ENCODE measurements at regions not wholly inside any gene's neighbourhood (a gene's known extent, or its start where the extent isn't known, plus 50 kb on each side); places are given as distances from the start of the nearest gene placed in this dataset.

- Mint-ChIP-seq H3K9me3 (peaks cover 11% of the 10 kb centered on the region), H3K27me3 (peaks cover 17% of the 10 kb centered on the region), H3K4me1 (no peaks in the 10 kb centered on the region), H3K36me3 (no peaks in the 10 kb centered on the region), H3K27ac (no peak overlapping the region), H3K4me3 (no peak overlapping the region)
- CTCF ChIA-PET, result interaction anchor here (1.2 kb wide), 1 partner anchor 10 kb away, joined by 3 read pairs; no protein-coding TSS in a partner anchor
- DNase-seq, result peak; percentile 12
These were observed 173.2 kb downstream of the VEGFA start for GRCh38 chr6:43943099-43943766.

DNA sequence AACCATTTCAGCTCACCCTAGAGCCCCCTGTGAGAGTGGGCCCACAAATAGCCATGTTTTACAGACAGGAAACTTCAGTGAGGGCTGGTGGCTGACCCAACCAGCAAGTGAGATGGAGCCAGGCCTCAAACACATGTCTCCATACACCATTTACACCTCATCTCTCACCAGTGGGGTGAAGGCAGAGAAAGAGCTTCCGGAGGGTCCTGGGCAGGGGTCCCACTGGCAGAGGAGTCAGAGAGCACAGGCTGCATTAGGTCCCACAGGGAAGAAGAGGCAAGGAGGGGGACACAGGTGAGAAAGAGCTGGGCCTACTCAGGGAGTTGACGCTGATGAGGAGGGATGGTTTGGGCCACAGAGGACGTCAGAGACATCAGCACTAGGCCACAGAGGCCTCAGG is 172.6 kb downstream of the VEGFA start:
- Mint-ChIP-seq H3K4me1 (no peaks in the 10 kb centered on the region), H3K9me3 (peaks cover 11% of the 10 kb centered on the region), H3K4me3 (no peak overlapping the region), H3K27me3 (peaks cover 18% of the 10 kb centered on the region), H3K36me3 (no peaks in the 10 kb centered on the region), H3K27ac (no peak overlapping the region)
- DNase-seq, result peak; percentile 8
- CTCF ChIA-PET, result no interaction called here

GRCh38 chr6:43942011-43942442 is 172.0 kb downstream of the VEGFA start:
- CTCF ChIA-PET, result no interaction called here
- DNase-seq, result no peak
- Mint-ChIP-seq H3K9me3 (peaks cover 11% of the 10 kb centered on the region), H3K27ac (no peak overlapping the region), H3K36me3 (no peaks in the 10 kb centered on the region), H3K4me3 (no peak overlapping the region), H3K4me1 (no peaks in the 10 kb centered on the region), H3K27me3 (peaks cover 18% of the 10 kb centered on the region)

- no peak overlapping the region for H3K27ac Mint-ChIP-seq
- H3K36me3 Mint-ChIP-seq, result no peaks in the 10 kb centered on the region
- peaks cover 23% of the 10 kb centered on the region for H3K27me3 Mint-ChIP-seq
- no peaks in the 10 kb centered on the region for H3K4me1 Mint-ChIP-seq
- no peak overlapping the region for H3K4me3 Mint-ChIP-seq
- DNase-seq, result no peak
- CTCF ChIA-PET, result no interaction called here
- H3K9me3 Mint-ChIP-seq, result peaks cover 6% of the 10 kb centered on the region
These were observed 171.2 kb downstream of the VEGFA start for GRCh38 chr6:43941174-43941573.

DNA sequence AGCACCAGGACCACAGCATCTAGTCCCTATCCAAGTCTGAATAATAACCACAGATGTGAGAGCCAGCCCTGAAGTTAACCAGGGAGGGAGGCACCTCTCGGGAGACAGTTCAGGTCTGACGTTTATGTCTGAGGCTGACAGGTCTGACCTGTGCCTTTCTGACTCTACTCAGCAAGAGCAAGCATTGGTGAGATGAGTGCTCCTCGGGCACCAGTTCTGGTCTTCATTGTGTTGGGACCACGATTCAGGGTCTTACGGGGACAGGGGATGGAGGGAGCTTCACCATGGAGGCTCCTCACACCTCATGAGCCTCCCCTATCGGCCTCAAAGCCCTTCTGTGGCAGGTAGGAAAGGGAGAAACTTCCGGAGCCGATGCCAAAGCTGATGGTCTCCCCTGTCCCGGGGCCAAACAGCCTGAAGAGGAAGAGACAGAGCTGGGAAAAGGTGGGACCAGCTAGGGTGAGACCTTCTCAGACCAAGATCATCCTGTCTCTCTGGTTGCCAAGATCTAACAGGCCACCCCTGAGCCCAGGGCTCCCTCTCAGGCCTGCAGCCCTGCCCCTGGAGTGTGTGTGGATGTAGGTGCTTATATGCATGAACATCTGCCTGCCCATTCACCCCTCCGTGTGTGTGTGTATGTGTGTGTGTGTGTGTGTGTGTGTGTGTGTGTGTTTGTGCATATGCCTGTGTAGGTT is 170.5 kb downstream of the VEGFA start:
- Mint-ChIP-seq H3K9me3 (peaks cover 6% of the 10 kb centered on the region), H3K27ac (no peak overlapping the region), H3K4me1 (no peaks in the 10 kb centered on the region), H3K27me3 (peaks cover 22% of the 10 kb centered on the region), H3K4me3 (no peak overlapping the region), H3K36me3 (no peaks in the 10 kb centered on the region)
- DNase-seq, result no peak
- CTCF ChIA-PET, result interaction anchor here (0.9 to 1.0 kb wide), 2 partner anchors 122 to 166 kb away, joined by 3 read pairs; no protein-coding TSS in a partner anchor

DNA sequence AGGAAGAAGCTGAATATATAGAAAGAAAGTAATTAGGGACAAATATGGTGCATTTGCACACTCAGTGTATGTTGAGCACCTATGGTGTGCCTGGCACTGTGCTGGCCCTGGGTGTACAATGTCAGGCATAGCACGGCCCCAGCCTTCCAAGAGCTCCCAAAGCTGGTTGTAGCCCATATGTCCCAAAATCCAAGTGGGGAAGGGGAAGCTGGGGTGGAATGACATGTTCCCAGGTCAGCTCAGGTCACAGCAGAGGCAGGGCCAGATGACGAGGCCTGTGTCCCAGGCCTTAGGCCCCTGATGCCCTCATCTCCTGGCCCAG is 170.0 kb downstream of the VEGFA start:
- H3K36me3 Mint-ChIP-seq, result no peaks in the 10 kb centered on the region
- peaks cover 26% of the 10 kb centered on the region for H3K27me3 Mint-ChIP-seq
- no peak overlapping the region for H3K27ac Mint-ChIP-seq
- CTCF ChIA-PET, result interaction anchor here (0.9 to 1.0 kb wide), 2 partner anchors 123 to 165 kb away, joined by 3 read pairs; no protein-coding TSS in a partner anchor
- no peak overlapping the region for H3K4me3 Mint-ChIP-seq
- H3K4me1 Mint-ChIP-seq, result no peaks in the 10 kb centered on the region
- no peak for DNase-seq
- peaks cover 1% of the 10 kb centered on the region for H3K9me3 Mint-ChIP-seq

DNA sequence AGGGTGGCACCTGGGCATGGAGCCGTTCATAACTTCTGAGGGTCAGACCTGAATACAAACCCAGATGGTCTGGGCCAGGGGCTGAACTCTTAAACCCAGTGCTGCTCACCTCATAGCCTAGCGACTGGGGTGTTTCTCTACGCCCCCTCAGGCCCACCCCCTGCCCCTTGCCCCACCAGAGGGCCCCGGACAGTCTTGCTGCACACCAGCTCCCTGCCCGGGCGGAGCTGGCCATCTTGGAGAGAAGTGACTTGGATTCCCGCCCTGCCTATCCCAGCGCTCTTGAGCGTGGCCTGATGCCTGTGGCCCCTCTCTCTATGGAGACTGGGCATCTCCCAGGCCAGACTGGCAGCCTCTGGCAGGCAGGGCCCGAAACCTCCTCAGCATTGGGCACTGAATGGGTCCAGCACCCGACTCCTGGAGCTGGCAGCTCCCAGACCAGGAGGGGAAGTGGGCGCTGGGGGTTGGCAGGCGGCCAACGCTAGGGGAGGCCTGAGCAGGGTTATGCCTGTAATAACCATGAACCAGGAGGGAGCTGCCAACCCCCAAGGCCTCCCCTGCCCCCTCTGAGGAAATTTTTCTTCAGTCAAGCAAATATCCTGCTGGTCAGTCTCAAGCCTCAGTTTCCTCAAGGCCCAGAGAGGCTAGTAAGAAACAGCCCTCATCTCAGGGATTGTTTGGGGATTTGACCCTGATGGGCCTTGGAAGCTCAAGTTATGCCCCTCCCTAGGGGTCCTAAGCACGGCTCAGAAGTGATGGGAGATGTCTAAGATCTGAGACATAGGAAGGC is 169.5 kb downstream of the VEGFA start:
- Mint-ChIP-seq H3K9me3 (no peaks in the 10 kb centered on the region), H3K36me3 (no peaks in the 10 kb centered on the region), H3K27ac (no peak overlapping the region), H3K27me3 (peaks cover 26% of the 10 kb centered on the region), H3K4me3 (no peak overlapping the region), H3K4me1 (no peaks in the 10 kb centered on the region)
- CTCF ChIA-PET, result interaction anchor here (0.9 to 1.0 kb wide), 2 partner anchors 123 to 165 kb away, joined by 3 read pairs; no protein-coding TSS in a partner anchor
- DNase-seq, result no peak

- H3K9me3 Mint-ChIP-seq, result no peaks in the 10 kb centered on the region
- CTCF ChIA-PET, result no interaction called here
- no peak overlapping the region for H3K27ac Mint-ChIP-seq
- H3K4me3 Mint-ChIP-seq, result no peak overlapping the region
- no peaks in the 10 kb centered on the region for H3K4me1 Mint-ChIP-seq
- DNase-seq, result no peak
- peaks cover 26% of the 10 kb centered on the region for H3K27me3 Mint-ChIP-seq
- H3K36me3 Mint-ChIP-seq, result no peaks in the 10 kb centered on the region
These were observed 168.4 kb downstream of the VEGFA start for GRCh38 chr6:43938178-43939105.

DNA sequence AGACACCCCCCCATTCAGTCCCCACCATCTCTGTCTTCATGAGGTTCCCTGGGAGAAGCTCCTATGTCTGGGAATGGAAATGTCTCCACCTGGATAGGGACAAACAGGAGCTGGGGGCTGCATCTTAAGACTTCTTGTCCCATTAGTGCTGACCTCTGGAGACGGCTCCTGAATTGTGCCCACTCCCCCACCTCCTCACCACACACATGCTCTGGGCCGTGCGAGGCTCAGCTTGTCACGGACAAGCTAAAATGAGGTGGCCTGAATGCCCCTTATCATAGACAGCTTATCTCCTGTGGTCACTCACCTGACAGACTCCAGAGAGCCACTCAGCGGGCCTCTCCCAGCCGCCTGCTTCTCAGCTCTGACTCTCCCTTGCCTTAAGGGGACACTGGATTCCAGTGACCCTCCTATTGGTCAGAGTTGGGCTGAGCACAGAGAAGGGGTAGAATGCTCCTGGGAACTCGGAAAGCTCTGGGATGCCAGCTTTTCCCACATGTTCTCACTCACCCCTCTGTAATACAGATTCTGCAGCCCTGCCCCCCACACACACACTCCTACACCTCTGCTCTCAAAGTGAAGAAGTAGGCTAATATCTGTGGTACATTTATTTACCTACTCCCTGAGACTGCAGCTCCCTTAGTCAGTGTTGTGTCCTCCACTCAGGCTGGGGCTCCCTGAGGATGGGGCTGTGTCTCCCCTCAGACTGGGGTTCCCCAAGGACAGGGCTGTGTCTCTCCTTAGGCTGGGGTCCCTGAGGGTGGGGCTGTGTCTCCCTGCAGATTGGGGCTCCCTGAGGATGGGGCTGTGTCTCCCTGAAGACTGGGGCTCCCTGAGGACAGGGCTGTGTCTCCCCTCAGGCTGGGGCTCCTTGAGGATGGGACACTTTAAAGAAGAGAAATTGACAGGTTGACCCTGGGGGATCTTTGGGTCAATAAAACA is 167.5 kb downstream of the VEGFA start:
- H3K9me3 Mint-ChIP-seq, result no peaks in the 10 kb centered on the region
- no peak overlapping the region for H3K27ac Mint-ChIP-seq
- no peak overlapping the region for H3K4me3 Mint-ChIP-seq
- H3K4me1 Mint-ChIP-seq, result no peaks in the 10 kb centered on the region
- peaks cover 30% of the 10 kb centered on the region for H3K27me3 Mint-ChIP-seq
- CTCF ChIA-PET, result interaction anchor here (1.0 kb wide), 1 partner anchor 126 kb away, joined by 3 read pairs; no protein-coding TSS in a partner anchor
- peak; percentile 19 for DNase-seq
- H3K36me3 Mint-ChIP-seq, result no peaks in the 10 kb centered on the region

GRCh38 chr6:43936476-43936875 is 166.5 kb downstream of the VEGFA start:
- CTCF ChIA-PET, result interaction anchor here (0.6 kb wide), 1 partner anchor 983 kb away, joined by 3 read pairs; no protein-coding TSS in a partner anchor
- peak; percentile 13 for DNase-seq
- H3K36me3 Mint-ChIP-seq, result no peaks in the 10 kb centered on the region
- no peaks in the 10 kb centered on the region for H3K4me1 Mint-ChIP-seq
- H3K27ac Mint-ChIP-seq, result no peak overlapping the region
- no peaks in the 10 kb centered on the region for H3K9me3 Mint-ChIP-seq
- no peak overlapping the region for H3K4me3 Mint-ChIP-seq
- peaks cover 33% of the 10 kb centered on the region for H3K27me3 Mint-ChIP-seq

GRCh38 chr6:43935921-43936439 is 166.0 kb downstream of the VEGFA start:
- Mint-ChIP-seq H3K4me3 (no peak overlapping the region), H3K27ac (no peak overlapping the region), H3K4me1 (no peaks in the 10 kb centered on the region), H3K9me3 (no peaks in the 10 kb centered on the region), H3K27me3 (peaks cover 33% of the 10 kb centered on the region), H3K36me3 (no peaks in the 10 kb centered on the region)
- CTCF ChIA-PET, result no interaction called here
- no peak for DNase-seq

DNA sequence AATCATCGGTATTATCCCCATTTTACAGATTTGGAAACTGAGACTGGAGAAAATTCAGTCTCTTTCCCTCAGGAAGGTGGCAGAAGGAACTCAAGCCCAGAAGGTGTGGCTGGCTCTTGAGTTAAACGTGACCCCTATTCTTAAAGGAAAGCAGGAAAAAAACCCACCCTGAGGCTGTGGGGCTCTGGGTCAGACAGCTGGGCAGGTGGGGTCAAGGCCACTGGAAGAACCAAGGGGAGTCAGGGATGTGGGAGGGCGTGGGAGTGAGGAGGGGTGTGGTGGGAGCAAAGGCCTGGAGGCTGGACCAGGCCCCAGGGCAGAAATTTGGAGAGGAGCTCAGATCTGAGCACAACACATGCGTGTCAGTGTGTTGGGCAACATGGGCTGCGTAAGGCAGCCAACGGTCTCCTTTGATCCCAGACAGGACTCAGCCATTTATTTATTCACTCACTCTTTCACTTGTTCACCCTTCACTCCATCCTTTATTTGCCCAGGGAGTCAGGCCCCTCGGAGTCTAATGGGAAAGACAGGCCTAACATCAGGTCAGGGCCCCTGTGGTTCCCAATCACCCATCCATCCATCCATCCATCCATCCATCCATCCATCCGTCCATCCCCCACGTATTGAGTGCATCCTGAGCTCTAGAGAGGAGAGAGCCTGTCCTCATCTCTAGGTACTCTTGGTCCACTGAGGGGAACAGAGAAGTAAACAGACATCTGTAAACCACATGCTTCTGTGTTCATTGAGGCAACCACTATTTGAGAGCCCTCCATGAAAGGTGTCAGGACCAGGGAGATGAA is 165.0 kb downstream of the VEGFA start:
- no peaks in the 10 kb centered on the region for H3K36me3 Mint-ChIP-seq
- CTCF ChIA-PET, result interaction anchor here (0.7 kb wide), 1 partner anchor 20 kb away, joined by 3 read pairs; no protein-coding TSS in a partner anchor
- no peak for DNase-seq
- no peaks in the 10 kb centered on the region for H3K4me1 Mint-ChIP-seq
- H3K9me3 Mint-ChIP-seq, result no peaks in the 10 kb centered on the region
- no peak overlapping the region for H3K27ac Mint-ChIP-seq
- H3K4me3 Mint-ChIP-seq, result no peak overlapping the region
- peaks cover 33% of the 10 kb centered on the region for H3K27me3 Mint-ChIP-seq
